Smooth muscle cell (in vitro differentiated cells): ENCODE measurements at regions not wholly inside any gene's neighbourhood (a gene's known extent, or its start where the extent isn't known, plus 50 kb on each side); places are given as distances from the start of the nearest gene placed in this dataset.

ENCODE experiments used
- DNase-seq: peaks from one replicate; lab custom pipeline; 2025; ENCODE audit not compliant: unreplicated experiment; lab: John Stamatoyannopoulos, UW
- H2AFZ ChIP-seq: fragments of 200-600 bp; sonication (generic); 2 replicates; pipeline ENCODE4 v1.6.0; 2016; ENCODE audit warnings: antibody characterized with exemption, low read depth, mild to moderate bottlenecking
- H3F3A ChIP-seq: fragments of 200-600 bp; sonication (generic); 2 replicates; pipeline ENCODE4 v1.6.0; 2017; ENCODE audit warnings: antibody characterized with exemption, low read depth
- H3K27ac ChIP-seq: fragments of 200-600 bp; sonication (generic); 2 replicates; pipeline ENCODE4 v1.5.1; 2016; ENCODE audit warnings: low read depth, mild to moderate bottlenecking
- H3K27me3 ChIP-seq: fragments of 200-600 bp; sonication (generic); 2 replicates; pipeline ENCODE4 v1.6.1; 2016; ENCODE audit warnings: low read depth, mild to moderate bottlenecking
- H3K36me3 ChIP-seq: fragments of 200-600 bp; sonication (generic); 2 replicates; pipeline ENCODE4 v1.5.1; 2016; ENCODE audit warnings: low read depth
- H3K4me1 ChIP-seq: fragments of 200-600 bp; sonication (generic); 2 replicates; pipeline ENCODE4 v1.5.1; 2016; ENCODE audit warnings: low read depth
- H3K4me2 ChIP-seq: fragments of 200-600 bp; sonication (generic); 2 replicates; pipeline ENCODE4 v1.6.0; 2016; ENCODE audit warnings: mild to moderate bottlenecking
- H3K4me3 ChIP-seq: fragments of 200-600 bp; sonication (generic); 2 replicates; pipeline ENCODE4 v1.5.1; 2016; ENCODE audit warnings: mild to moderate bottlenecking
- H3K79me2 ChIP-seq: fragments of 200-600 bp; sonication (generic); 2 replicates; pipeline ENCODE4 v1.6.0; 2016; ENCODE audit warnings: low read depth, mild to moderate bottlenecking
- H3K9ac ChIP-seq: fragments of 200-600 bp; sonication (generic); 2 replicates; pipeline ENCODE4 v1.6.0; 2016; ENCODE audit warnings: low read depth
- H3K9me3 ChIP-seq: fragments of 200-600 bp; sonication (generic); replicated peaks from 2 replicates; pipeline ENCODE4 v1.5.1; 2016; ENCODE audit warnings: low read depth
- H4K20me1 ChIP-seq: fragments of 200-600 bp; sonication (generic); 2 replicates; pipeline ENCODE4 v1.6.0; 2016; ENCODE audit warnings: low read depth
- WGBS: methylation state at CpG from one replicate; pipeline ENCODE4 v1.1.7; 2016; ENCODE audit warnings: low lambda C conversion rate; 5-methylcytosine and 5-hydroxymethylcytosine counted together
- small RNA-seq: library from RNA; depleted of rRNA; stranded (forward); fragments of <200 nt; gene quantifications from one replicate; pipeline ENCODE3, GENCODE V24; 2014
- TF ChIP-seq, protein P1 (sequence below): fragments of 200-600 bp; sonication (generic); IDR thresholded peaks from 2 replicates; pipeline ENCODE4 v1.5.1; 2017; ENCODE audit warnings: borderline replicate concordance, mild to moderate bottlenecking, antibody characterized with exemption; ENCODE audit not compliant: insufficient read depth, poor library complexity, severe bottlenecking

DNA sequence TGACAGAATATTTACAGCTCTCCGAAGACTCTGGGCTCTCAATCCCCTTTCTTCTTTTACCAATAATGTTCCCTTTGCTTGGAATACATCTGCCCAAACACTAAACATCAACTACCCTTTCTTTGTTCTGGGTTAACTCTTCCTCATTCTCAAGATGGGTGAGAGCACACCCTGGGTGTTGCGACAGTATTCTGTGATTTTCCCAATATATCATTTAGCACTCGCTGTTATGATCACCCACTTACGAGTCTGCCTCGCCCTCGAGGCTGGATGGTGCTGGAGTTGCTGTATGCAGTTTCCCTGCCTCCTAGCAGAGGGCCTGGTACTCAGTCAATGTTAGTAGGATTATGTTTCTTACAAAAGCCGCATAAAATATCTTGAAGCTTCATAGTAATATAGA, 93.2 kb downstream of the SOCS6 start:
- H3K4me3 ChIP-seq, result no peak overlapping the region
- H3K9ac ChIP-seq, result peak overlapping the region; percentile 4

DNA sequence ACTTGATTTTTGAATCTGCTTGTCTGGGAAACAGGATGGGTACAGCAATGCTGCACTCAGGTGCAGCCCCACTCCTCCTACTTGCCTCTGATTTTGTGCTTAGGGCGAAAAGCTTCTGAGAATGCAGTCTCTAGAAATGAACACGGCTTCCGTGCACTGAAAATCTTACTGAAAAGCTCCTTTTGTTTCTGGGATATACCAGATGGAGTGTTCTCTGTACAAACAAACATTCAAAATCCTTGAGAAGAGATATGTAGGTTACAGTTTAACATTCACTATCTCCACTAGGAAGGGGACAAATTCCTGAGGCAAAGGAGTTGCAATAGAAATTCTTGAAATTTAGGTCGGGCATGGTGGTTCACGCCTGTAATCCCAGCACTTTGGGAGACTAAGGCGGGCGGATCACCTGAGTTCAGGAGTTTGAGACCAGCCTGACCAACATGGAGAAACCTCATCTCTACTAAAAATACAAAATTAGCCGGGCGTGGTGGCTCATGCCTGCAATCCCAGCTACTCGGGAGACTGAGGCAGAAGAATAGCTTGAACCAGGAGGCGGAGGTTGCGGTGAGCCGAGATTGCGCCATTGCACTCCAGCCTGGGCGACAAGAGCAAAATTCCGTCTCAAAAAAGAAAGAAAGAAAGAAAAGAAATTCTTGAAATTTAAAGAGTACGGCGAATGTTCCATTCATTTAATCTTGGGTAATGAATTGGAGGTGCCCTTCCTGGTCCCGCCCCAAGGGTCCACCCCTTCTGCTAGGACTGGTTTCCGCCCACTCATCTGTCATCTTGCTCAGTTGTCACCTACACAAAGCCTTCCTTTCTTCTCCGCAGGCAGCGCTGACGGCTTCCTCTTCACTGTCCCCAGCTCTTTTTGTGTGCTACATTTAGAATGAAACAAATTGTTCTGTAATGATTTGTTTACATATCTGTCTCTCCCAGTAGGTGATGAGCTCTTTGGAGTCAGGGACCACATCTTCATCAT, 92.4 kb downstream of the SOCS6 start:
- H2AFZ ChIP-seq, result peak overlapping the region; percentile 72
- H3K9me3 ChIP-seq, result no peaks in the 10 kb centered on the region
- no peaks in the 10 kb centered on the region for H3K27me3 ChIP-seq
- H3K79me2 ChIP-seq, result no peaks in the 10 kb centered on the region
- peak overlapping the region; percentile 4 for H3K9ac ChIP-seq
- peaks cover 9% of the 10 kb centered on the region for H3F3A ChIP-seq
- no peak for DNase-seq
- H4K20me1 ChIP-seq, result no peaks in the 10 kb centered on the region
- 71% methylated on average over 22 of the region's 23 CpGs for WGBS
- TF ChIP-seq, protein P1, sequence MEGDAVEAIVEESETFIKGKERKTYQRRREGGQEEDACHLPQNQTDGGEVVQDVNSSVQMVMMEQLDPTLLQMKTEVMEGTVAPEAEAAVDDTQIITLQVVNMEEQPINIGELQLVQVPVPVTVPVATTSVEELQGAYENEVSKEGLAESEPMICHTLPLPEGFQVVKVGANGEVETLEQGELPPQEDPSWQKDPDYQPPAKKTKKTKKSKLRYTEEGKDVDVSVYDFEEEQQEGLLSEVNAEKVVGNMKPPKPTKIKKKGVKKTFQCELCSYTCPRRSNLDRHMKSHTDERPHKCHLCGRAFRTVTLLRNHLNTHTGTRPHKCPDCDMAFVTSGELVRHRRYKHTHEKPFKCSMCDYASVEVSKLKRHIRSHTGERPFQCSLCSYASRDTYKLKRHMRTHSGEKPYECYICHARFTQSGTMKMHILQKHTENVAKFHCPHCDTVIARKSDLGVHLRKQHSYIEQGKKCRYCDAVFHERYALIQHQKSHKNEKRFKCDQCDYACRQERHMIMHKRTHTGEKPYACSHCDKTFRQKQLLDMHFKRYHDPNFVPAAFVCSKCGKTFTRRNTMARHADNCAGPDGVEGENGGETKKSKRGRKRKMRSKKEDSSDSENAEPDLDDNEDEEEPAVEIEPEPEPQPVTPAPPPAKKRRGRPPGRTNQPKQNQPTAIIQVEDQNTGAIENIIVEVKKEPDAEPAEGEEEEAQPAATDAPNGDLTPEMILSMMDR, result no peak
- peak overlapping the region; percentile 63 for H3K27ac ChIP-seq
- H3K36me3 ChIP-seq, result no peaks in the 10 kb centered on the region
- H3K4me2 ChIP-seq, result no peak overlapping the region
- H3K4me1 ChIP-seq, result no peaks in the 10 kb centered on the region
- no peak overlapping the region for H3K4me3 ChIP-seq

More for the DNA sequence above, 93.2 kb downstream of the SOCS6 start:
- peak overlapping the region; percentile 72 for H2AFZ ChIP-seq
- H3K27me3 ChIP-seq, result no peaks in the 10 kb centered on the region
- H3K4me1 ChIP-seq, result no peaks in the 10 kb centered on the region
- 78% methylated on average over 7 of the region's 7 CpGs for WGBS
- H3K4me2 ChIP-seq, result no peak overlapping the region
- no peak for DNase-seq
- no peaks in the 10 kb centered on the region for H3K36me3 ChIP-seq
- peaks cover 9% of the 10 kb centered on the region for H3F3A ChIP-seq
- H4K20me1 ChIP-seq, result no peaks in the 10 kb centered on the region
- TF ChIP-seq, protein P1, result no peak
- peak overlapping the region; percentile 63 for H3K27ac ChIP-seq
- no peaks in the 10 kb centered on the region for H3K79me2 ChIP-seq
- no peaks in the 10 kb centered on the region for H3K9me3 ChIP-seq

Small RNA genes in the stretch of these regions (small RNA-seq; reads per million reads assigned to genes)
- 0.08 reads per million for gene RN7SL795P
